Ramos (cell line): ENCODE measurements at regions not wholly inside any gene's neighbourhood (a gene's known extent, or its start where the extent isn't known, plus 50 kb on each side); places are given as distances from the start of the nearest gene placed in this dataset.

ENCODE experiments used
- in situ Hi-C: fragments of 300-500 bp; cut with MboI; formaldehyde crosslinking; loops from one replicate; pipeline ENCODE4 v1.14.3; 2022; ENCODE audit warnings: low sequenced_read_pairs; ENCODE audit not compliant: unreplicated experiment

DNA sequence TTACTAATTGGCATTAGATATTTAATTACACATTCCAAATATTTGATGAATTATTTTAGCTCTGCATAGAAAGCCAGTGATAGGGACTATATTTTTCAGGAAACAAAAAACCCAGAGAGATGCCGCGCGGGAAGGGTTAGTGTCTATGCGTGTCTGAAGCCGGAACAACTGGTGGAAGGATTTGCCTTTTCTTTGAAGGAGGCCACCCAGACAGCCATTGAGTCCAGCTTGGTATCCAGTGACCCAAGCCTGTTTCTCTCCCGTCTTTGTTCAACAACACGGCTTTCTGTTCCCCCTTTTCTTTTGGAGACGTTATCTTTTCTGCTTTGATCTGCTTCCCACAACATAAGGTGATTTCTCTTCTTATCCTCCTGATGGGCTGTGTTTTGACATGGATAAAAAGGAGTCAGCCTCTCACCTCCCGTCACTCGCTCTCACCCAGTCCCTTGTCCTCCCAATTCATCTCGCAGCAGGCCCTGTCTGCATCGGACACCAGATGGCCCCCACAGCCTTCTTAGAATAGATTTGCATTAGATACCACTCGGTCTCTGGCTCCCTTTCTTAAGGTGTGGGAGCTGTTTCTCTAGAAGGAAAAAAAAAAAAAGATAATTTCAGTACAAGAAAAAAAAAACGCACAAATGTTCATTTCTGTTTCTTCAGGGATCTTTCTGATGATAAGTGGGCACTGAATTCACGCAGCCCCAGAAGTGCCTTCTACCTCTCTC, 361.8 kb downstream of the ZNF536 start:
- in situ Hi-C loops, result no loop called here

DNA sequence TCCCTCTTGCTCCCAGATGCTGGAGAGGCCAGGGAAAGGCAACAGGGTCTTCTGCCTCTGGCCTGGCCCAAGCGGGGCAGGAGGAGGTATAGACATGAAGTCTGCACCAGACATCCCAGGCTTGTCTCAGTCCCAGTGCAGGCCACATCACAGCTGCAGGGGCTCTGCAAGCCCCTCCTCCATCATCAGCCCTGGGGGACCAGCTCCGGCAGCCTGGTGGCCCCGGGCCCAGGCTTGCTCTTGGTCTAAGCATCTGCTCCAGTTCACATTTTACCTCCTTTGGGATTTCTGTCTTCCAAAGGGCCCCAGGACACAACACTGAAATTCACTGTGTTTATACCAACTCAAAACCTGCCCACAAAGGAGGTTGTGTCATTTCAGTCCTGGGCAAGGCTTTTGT, 359.4 kb downstream of the ZNF536 start:
- in situ Hi-C loops, result no loop called here

DNA sequence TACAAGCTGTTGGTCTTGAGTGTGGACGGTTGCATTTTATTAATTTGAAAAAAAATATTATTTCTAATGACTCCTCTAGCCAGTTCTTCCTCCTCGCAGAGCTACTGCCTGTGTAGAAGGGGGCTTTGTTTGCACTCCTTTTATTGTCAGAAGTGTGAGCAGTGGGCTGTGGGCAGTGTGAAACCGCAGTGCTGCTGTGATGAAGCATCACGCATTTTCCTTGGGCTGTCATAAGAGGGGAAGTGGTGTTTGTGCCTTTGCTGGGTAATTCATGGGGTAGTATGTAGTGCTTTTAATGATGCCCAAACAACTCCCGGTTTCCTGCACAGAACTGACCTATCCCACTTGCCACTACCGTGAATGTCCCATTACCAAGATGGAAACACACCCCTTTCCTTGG, 357.3 kb downstream of the ZNF536 start:
- in situ Hi-C loops, result no loop called here

DNA sequence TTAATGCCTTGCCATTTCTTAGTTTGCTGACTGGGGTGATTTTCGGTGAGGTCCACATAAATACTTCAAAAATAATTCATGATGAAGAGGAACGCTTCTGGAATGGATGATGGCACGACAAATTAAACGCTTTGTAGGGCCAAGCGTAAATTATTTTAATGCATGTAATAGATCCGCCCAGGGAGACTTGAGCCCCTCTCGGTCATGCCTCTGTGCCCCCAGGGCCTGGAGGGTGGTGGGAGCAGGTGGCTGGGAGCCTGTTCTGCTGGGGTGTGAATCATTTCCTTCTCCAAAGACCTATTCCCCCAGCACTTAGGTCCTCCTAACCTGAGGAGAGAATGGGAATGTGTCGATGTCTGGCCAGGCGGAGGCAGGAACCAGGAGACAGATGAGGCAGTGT, 350.6 kb downstream of the ZNF536 start:
- in situ Hi-C loops, result no loop called here

DNA sequence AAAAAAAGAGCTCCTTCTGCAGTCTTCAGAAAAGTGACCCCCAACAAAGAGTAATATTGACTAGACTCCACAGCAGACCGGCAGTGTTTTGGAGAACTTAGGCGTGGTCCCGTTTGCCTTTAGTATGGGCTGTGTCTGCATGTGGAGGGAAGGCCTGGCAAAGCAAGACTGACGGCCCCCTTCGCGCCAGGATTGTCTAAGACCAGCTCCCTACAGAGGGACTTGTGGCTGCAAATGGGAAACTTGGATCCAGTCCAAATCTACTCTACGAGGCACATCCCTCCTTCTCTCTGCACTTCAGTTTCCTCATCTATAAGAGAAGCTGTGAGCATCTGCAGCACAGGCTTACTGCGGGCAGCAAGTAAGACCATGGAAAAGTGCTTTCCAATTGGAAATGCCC, 350.0 kb downstream of the ZNF536 start:
- in situ Hi-C loops, result no loop called here

DNA sequence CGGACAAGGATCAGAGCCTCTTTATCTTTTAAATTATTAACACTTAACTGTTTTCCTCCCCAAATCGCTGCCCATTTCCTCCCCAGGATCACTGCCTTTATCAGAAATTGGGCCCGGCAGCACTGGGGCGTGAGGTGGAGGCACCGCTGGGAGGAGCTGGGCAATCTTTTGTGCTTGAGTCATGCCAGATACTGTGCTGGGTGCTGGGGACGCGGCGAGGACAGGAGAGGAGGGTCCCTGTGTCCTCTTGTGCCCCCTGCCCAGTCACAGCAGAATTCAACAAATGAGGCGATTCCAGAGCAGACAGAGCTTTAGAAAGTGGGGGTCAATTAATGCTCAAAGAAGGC, 347.8 kb downstream of the ZNF536 start:
- in situ Hi-C loops, result no loop called here

DNA sequence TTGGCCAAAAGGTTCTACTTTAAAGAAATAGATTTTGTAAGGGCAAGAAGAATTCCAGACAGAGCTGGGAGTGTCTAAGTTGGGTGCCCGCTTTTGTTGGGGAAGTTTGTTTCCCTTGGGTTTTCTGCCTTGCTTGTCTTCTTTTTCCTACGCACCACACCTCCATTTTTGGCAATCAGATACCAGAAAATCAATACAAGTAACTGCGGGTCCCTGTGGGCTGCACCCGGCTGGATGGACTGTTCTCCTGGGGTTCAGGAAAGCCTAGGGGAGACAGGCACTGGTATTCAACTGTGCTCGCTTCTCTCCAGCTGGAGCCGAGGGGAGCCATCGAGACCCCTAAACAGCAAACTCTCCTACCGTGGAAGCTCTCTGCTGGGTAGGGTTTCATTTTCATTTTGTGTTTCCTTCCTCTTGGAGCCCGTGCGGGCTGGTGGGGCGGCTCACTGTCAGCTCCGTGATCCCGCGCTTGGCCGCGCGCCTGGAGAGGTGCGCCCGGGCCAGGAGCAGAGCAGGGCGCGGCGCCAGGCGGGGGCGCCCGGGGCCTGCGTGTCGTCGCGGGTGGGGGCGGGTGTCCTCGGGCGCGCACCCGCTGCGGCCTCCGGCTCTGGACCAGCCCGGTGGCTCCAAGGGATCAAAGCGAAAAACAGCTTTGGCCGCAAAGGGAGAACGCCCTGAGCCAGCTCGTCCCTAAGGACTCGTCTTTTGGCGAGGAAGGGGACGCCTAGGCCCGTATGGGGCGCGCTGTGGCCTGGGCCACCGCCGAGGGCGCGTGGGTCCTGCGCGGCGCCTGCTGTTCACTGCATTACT, 347.2 kb downstream of the ZNF536 start:
- in situ Hi-C loops, result no loop called here

DNA sequence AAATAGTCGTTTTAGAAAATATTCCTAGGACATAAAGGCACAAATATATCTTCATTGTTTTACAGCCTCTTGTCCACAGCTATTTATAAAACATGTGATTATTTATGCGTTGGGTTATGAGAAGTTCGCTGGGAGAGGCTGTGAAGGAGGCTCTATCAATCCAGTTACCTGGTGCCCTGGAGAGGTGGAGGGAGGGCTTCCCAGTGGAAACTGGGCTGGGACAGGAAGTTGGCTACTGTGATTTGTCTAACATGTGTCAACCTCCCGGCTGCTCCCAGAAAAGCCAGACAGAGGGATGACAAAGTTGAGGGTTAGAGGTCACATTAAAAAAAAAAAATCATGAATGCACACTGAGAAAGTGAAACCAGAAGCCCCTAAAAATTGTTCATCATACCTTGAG, 346.5 kb downstream of the ZNF536 start:
- in situ Hi-C loops, result no loop called here

DNA sequence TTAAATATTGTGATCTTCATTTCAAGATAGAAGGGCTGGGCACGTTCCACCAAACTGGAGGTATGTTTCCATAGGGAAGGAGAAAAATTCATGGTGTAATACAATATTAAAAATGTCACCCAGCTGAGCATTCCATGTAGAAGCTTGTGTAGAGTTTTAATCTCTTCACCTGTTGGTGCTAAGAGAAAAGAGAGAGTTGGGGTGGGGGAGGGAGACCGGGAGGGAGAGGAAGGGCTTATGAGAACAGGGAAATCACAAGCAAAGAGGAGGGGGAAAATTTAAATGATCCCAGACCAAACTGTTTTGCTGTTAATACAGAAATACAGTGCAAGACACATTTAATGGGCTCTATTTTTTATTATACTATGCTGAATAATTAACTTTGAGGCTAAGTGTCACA, 345.8 kb downstream of the ZNF536 start:
- in situ Hi-C loops, result no loop called here

DNA sequence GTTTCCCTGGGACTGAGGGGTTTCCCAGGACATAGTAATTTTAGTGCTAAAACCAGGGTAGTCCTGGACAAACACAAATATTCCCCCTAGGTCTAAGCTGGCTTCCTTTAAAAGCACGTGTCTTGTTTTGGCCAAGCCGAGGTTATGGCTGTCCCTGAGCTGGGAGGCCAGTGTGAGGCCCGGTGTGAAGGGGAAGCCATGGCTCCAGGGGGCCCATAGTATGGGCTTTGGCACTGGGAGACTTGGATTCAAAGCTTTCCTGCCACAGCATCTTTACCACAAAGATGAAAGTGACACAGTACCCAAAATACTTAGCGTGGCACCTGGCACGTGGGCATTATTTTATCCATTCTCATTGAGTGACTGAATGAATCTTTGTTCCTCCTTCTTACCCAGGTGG, 345.2 kb downstream of the ZNF536 start:
- in situ Hi-C loops, result no loop called here

DNA sequence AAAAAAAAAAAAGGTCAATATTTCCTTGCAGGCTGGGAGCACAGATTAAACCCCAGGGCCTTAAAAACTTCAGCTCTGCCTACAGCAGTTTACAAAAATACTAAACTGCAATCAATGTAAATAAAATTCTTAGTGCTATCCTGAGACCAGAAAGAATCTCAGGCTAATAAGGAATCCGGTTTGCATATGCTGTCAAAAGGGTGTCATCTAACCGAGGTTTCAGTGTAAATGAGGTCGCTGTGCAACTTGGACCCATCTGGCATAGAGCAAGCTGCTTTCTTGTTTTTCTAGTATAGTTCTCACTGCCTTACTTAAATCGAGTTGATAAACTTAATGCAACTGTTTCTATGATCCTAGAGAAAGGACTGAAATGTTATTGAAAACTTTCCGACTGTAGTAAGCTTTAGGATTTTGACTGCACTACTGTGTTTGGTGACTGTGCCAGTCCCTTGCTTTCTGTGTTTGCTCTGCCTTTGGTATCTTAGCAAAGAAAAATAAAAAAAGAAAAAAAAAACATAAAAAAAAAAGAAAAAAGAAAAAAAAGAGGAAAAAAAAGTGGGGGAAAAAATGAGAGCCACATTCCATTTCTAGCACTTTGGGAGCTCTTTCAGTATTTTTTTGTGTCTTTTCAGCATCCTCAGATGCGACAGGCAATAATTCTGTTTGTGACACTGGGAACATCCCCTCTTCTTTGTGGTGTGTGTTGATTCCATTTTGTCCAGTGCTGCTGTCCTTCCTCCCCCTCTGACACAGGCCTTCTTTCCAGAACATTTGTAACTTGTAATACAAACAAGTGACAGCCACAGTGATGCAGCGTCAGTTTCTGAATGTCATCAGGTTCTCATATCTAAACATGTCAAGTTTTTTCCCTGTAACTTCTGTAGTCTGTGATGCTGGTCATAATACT, 340.5 kb downstream of the ZNF536 start:
- in situ Hi-C loops, result no loop called here

DNA sequence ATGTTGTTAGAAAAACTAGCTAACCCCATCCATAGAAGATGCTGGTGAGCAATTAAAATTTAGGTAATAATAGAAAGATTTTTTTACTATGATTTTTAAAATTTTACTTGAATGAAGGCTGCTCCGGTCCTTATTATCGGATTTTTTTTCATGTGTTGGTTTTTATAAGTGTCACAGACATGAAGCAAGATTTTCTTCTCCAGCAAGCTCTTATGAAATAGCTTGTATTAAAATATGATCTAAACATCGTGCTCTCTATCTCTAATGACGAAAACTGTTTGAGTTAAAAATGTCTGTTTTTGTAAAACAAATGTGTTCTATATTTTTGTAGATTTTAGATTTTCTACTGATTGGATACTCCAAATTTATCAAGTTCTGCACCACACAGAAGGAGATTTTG, 339.6 kb downstream of the ZNF536 start:
- in situ Hi-C loops, result no loop called here

DNA sequence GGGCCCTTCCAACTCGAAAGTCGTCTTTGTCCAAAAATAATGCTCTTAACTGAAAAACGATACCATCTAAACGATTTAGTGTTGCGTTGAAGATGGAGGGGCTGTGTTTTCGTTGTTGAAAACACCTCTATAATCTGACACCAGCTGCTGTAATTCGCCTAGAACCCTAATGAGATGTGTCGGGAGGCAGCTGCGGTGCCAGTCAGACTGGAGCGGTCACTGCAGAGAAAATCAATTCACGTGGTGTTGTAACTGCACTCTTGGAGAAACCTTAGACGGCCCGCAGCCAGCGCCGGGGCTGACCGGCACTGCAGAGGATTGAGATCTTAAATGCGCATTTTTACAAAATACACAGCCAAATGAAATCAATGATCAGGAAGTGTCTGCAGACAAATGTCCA, 339.1 kb downstream of the ZNF536 start:
- in situ Hi-C loops, result no loop called here

DNA sequence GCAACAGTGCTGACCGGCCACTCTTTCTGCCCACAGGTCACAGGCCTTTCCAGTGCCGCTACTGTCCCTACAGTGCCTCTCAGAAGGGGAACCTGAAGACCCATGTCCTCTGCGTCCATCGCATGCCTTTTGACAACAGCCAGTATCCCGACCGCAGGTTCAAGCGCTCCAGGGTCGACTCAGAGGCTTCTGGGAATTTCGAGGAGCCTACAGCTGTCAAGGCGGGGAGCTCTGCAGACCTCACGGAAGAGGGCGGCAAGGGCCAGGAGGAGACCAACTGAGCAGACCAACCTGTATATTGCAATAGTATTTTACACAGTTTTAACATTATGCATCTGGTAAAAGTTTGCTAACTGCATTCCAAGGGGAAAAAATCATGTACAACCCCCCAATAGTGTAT, 338.5 kb downstream of the ZNF536 start:
- in situ Hi-C loops, result no loop called here

DNA sequence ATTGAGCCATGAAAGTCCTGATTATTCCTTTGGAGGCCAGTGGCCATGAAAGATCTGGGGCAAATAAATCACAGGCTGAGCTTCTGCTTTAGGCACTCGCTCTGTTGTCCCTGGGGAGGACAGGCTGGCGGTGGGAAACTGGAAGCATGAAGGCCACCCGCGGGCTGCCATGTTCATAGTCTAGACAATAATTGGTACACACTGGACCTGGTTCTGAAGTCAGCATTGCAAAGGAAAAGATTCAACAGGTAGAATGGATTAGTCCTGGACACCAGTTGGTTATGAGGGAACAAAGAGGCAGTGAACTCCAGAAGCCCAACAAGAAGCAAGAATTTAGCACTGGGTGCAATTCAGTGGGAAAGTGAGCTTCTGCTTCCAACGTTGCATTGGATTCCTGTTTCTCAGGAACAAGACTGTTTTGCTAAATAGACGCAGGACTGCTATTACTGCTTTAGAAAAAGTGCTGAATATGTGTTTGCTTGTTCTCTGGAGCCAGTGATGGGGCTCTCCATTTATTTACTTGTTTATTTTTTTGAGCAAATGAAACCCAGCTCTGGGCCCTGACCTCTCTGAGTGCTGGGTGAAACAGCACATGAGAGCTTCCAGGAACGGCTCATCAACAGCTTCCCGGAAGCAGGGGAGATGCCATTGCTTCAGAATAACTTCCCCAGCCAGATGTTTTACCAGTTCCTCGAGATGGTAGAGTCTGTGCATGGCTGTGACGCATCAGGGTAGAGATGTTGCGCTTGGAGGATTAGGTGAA, 336.4 kb downstream of the ZNF536 start:
- in situ Hi-C loops, result no loop called here

DNA sequence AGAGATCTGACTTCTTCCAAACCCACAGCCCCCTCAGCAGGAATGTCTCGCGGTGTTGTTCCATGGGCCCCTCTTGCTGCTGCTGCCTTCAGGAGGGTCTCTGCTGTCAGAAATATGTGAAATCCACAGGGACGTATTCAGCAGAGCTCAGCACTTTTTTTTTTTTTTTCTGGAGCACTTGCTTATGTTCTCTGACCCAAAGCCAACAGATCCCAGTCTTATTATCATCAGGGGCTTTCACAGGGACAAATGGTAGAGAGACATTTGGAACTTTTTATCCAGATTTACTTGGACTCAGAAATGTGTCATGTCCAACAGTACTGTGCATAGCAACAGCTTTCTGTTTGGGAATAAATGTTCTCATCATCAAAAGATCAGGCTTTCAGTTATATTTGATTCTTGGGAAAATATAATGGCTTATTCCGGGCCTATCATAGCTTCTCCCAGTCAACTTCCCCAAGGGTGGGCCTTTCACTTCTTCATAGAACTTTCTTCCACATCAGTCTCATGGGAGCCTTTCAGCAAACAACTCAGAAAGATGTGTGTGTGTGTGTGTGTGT, 332.7 kb downstream of the ZNF536 start:
- in situ Hi-C loops, result no loop called here

DNA sequence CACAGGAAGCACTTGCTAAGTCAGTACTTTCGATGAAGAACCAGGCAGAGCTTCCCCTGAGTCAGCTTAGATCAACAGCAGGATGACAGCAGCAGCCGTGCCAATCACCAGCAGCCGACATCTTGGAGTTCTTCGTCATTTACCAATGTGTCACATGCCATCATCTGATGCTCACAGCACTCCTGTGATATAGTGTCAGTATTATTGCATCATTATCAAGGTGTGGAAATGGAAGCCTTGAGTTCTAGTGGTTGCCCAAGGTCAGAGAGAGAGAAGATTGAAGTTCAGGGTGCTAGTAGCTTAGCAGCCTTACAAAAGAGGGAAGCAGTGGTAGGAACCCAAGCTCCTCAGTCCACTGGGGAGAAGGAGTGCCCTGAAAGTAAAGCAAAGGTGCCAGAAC, 331.5 kb downstream of the ZNF536 start:
- in situ Hi-C loops, result no loop called here

DNA sequence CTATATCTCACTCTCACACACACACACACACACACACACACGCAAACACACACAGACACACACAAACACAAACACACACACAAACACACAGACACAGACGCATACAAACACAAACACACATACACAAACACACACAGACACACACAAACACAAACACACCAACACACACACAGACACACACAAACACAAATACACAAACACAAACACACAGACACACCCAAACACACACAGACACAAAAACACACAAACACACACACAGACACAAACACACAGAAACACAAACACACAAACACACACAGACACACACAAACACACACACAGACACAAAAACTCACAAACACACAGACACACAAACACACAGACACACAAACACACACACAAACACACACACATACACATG, 329.0 kb downstream of the ZNF536 start:
- in situ Hi-C loops, result no loop called here

DNA sequence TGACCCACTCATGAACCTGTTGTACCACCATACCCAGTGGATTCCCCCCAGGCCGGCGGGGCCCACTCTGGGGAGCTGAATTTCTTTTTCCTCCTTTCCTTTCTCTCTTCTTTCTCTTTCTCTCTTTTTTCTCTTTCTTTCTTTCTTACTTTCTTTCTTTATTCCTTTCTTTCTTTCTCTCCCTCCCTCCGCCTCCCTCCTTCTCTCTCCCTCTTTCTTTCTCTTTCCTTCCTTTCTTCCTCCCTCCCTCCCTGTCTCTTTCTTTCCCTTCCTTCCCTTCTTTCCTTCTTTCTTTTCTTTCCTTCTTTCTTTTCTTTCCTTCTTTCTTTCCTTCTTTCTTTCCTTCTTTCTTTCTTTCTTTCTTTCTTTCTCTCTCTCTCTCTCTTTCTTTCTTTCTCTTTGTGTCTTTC, 327.7 kb downstream of the ZNF536 start:
- in situ Hi-C loops, result loop anchor here (25.0 kb wide), 1 partner anchor 1537 kb away; no protein-coding TSS in a partner anchor

DNA sequence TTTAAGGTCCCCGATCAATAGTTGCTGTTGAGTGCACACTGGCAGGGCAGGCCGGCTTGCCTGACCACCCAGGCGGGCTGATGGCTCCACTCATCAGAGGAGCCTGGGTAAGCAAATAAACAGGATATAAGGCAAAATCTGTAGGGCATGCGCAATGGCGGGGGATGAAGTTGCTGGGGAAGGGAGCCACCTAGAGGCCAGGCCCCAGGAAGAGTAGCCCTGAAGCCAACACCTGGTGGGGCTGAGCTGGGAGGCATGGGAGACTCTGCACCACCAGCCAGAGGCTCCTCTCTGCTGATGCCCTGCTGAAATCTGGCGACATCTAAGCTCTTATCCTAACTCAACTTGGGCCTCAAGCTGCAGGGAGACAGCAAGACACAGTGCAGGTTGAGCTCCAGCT, 324.3 kb downstream of the ZNF536 start:
- in situ Hi-C loops, result loop anchor here (25.0 kb wide), 1 partner anchor 1541 kb away; no protein-coding TSS in a partner anchor
